GM21390 (cell line): ENCODE measurements at regions not wholly inside any gene's neighbourhood (a gene's known extent, or its start where the extent isn't known, plus 50 kb on each side); places are given as distances from the start of the nearest gene placed in this dataset.
"Not testable (repeated sequence)": the region's sequence is repeated elsewhere in the genome, so short reads cannot be mapped to it uniquely, and the experiment has no call there.

ENCODE experiments used
- ATAC-seq: cut with Tn5 transposase; IDR thresholded peaks from one replicate; pipeline ENCODE4 v1.9.1; 2021; ENCODE audit not compliant: unreplicated experiment

DNA sequence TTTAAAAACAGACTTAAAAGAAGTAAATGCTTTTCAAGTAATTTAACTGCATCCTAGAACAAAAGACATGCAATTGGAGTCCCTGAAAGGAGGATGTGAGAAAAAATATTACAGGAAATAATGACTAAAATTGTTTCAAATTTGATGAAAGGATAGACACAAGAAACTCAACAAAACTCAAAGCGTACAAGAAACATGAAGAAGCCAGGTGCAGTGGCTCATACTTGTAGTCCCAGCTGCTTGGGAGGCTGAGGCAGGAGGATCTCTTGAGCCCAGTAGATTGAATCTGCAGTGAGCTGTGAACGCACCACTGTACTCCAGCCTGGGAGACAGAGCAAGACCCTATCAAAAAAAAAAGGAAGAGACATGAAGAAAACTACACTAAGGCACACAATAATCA lies 118.1 kb upstream of the SLC39A10 start:
- no peak for ATAC-seq

- no peak for ATAC-seq
These were observed 119.2 kb upstream of the SLC39A10 start for GRCh38 chr2:195537811-195538210.

GRCh38 chr2:195536906-195537305 lies 120.1 kb upstream of the SLC39A10 start:
- ATAC-seq = no peak

- peak; percentile 92 for ATAC-seq
These were observed 121.0 kb upstream of the SLC39A10 start for GRCh38 chr2:195535911-195536522.

DNA sequence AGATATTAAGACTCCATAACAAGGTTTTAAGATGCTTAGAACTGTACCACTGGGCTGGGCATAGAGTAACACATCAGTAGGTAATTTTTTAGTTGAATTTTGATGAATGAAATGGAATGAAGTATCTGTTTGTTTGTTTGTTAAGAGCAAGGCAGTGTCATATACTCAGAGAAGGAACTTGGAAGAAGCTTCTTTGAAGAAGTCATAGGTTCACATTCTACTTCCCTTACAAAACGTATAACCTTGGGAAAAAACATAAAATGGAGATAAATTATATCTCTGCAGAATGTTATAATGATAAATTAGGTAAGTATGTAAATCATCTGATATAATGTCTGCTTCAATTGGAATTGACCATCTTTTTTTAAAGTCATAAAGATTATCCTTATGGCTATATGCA lies 122.1 kb upstream of the SLC39A10 start:
- ATAC-seq = no peak

- ATAC-seq = no peak
These were observed 123.0 kb upstream of the SLC39A10 start for GRCh38 chr2:195533771-195534642.

- ATAC-seq = peak; percentile 45
These were observed 124.3 kb upstream of the SLC39A10 start for GRCh38 chr2:195532628-195533271.

- no peak for ATAC-seq
These were observed 124.8 kb upstream of the SLC39A10 start for GRCh38 chr2:195532255-195532627.

DNA sequence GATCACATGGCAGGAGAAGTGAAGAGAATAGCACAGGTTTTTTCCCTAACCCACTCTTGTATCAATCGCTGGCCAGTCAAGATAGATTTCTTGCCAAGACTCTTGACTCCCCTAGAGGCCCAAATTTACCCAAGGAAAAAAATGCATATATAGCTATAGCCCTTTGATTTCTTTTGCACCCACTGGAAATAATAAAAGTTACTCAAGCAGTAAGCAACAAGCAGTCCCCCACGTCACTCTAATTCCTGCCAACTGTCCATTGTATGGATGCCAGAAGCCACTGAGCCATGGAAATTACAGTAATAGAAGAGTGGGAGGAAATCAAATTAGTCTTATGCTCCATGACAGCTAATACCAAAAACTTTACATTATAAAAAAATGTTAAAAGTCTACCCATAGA lies 125.3 kb upstream of the SLC39A10 start:
- ATAC-seq = no peak

GRCh38 chr2:195523242-195523641 lies 133.8 kb upstream of the SLC39A10 start:
- ATAC-seq = not testable (repeated sequence)

GRCh38 chr2:195521589-195521988 lies 135.4 kb upstream of the SLC39A10 start:
- no peak for ATAC-seq

GRCh38 chr2:195520671-195521155 lies 136.3 kb upstream of the SLC39A10 start:
- ATAC-seq = no peak

- ATAC-seq = no peak
These were observed 141.5 kb upstream of the SLC39A10 start for GRCh38 chr2:195515551-195515950.

DNA sequence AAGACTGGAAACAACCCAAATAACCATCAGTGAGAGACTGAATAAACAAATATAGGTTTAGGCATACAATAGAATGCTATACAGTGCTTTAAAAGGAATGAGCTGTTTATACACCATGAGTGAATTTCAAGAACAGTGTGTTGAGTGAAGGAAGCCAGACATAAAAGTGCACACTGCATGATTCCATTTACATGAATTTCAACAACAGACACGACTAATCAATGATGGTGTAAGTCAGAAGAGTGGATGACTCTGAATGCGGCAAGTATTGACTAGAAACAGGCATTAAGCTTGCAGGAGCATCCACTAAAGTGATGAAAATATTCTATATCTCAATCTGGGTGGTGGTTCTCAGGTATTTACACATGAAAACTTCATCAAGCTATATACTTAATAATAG lies 142.7 kb upstream of the SLC39A10 start:
- ATAC-seq = no peak

- no peak for ATAC-seq
These were observed 143.9 kb upstream of the SLC39A10 start for GRCh38 chr2:195513119-195513518.

GRCh38 chr2:195509551-195509950 lies 147.5 kb upstream of the SLC39A10 start:
- no peak for ATAC-seq

- no peak for ATAC-seq
These were observed 148.9 kb upstream of the SLC39A10 start for GRCh38 chr2:195508139-195508455.

GRCh38 chr2:195507447-195508138 lies 149.4 kb upstream of the SLC39A10 start:
- no peak for ATAC-seq

- peak; percentile 98 for ATAC-seq
These were observed 151.3 kb upstream of the SLC39A10 start for GRCh38 chr2:195505701-195506100.

DNA sequence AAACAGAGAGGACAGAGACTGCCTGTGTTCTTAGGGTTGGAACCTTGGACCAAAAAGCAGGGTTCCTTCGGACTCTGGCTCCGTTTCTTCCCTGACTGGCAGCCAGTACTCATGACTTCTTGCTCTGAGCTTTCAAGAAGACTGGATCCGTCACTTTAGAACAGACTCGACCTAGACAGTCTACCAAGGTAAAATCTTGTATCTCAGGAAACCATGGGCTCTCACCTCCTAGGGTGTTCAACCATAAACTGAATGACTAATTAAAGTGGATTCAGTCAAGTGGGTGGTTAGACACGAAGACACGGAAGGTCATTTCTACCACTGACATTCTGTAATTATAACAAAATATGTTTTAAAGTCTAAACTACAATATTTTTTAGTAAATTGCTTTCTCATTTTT lies 153.8 kb upstream of the SLC39A10 start:
- no peak for ATAC-seq

- ATAC-seq = no peak
These were observed 155.3 kb upstream of the SLC39A10 start for GRCh38 chr2:195501746-195502145.
